Gastroesophageal sphincter (tissue), 4 donors: ENCODE measurements at regions not wholly inside any gene's neighbourhood (a gene's known extent, or its start where the extent isn't known, plus 50 kb on each side); places are given as distances from the start of the nearest gene placed in this dataset.

Source experiments
- ATAC-seq: fragments of 150-250 bp; one replicate; pipeline ENCODE4 v1.9.1; 2016; ENCODE audit warnings: mild to moderate bottlenecking, moderate library complexity
- H3K27ac ChIP-seq, 4 donors: fragments of 200-600 bp; sonication (generic) in 3 of 4; 1 replicate in 3 of 4; 2 replicates in 1 of 4; pipeline ENCODE4 v1.5.1; 2016 to 2019
- H3K27me3 ChIP-seq: fragments of 200-600 bp; sonication (generic); one replicate; pipeline ENCODE4 v1.5.1; 2019
- H3K36me3 ChIP-seq, 2 donors: fragments of 200-600 bp; sonication (generic); one replicate each; pipeline ENCODE4 v1.5.1; 2019; ENCODE audit warnings: control low read depth in 1 of 2
- H3K4me1 ChIP-seq, 3 donors: fragments of 200-600 bp; sonication (generic); 1 replicate in 2 of 3; 2 replicates in 1 of 3; pipeline ENCODE4 v1.5.1; 2016 to 2019; ENCODE audit warnings: control low read depth in 2 of 3
- H3K4me3 ChIP-seq, 2 donors: fragments of 200-600 bp; sonication (generic); one replicate each; pipeline ENCODE4 v1.5.1; 2019; ENCODE audit warnings: mild to moderate bottlenecking in 1 of 2, moderate library complexity in 1 of 2
- H3K9me3 ChIP-seq, 3 donors: fragments of 200-600 bp; sonication (generic); one replicate each; pipeline ENCODE4 v1.5.1; 2017 to 2019; ENCODE audit warnings: control low read depth in 2 of 3
- EP300 ChIP-seq: sonication (generic); formaldehyde crosslinking; IDR thresholded peaks from one replicate; pipeline ENCODE4 v1.6.1; 2017; ENCODE audit warnings: antibody characterized with exemption, mild to moderate bottlenecking
- POLR2A ChIP-seq, 2 donors: fragments of 450-650 bp; IDR thresholded peaks; one replicate each; pipeline ENCODE4 v1.6.1; 2017; ENCODE audit warnings: antibody characterized with exemption in 2 of 2, mild to moderate bottlenecking in 2 of 2, moderate library complexity in 1 of 2
- POLR2AphosphoS5 ChIP-seq: sonication (generic); formaldehyde crosslinking; IDR thresholded peaks from one replicate; pipeline ENCODE4 v1.6.1; 2017; ENCODE audit warnings: antibody characterized with exemption
- WGBS, 2 donors: methylation state at CpG; one replicate each; pipeline ENCODE4 v1.1.5; 2018; ENCODE audit warnings: low coverage in 1 of 2; 5-methylcytosine and 5-hydroxymethylcytosine counted together
- TF ChIP-seq, protein P1 (sequence below), 4 experiments: fragments of 200-600 bp in 2 of 4; fragments of 450-650 bp in 2 of 4; sonication (generic) in 1 of 4; IDR thresholded peaks; one replicate each; pipeline ENCODE4 v1.5.1; 2017 to 2019; ENCODE audit warnings: antibody characterized with exemption in 4 of 4, mild to moderate bottlenecking in 2 of 4, moderate library complexity in 2 of 4

DNA sequence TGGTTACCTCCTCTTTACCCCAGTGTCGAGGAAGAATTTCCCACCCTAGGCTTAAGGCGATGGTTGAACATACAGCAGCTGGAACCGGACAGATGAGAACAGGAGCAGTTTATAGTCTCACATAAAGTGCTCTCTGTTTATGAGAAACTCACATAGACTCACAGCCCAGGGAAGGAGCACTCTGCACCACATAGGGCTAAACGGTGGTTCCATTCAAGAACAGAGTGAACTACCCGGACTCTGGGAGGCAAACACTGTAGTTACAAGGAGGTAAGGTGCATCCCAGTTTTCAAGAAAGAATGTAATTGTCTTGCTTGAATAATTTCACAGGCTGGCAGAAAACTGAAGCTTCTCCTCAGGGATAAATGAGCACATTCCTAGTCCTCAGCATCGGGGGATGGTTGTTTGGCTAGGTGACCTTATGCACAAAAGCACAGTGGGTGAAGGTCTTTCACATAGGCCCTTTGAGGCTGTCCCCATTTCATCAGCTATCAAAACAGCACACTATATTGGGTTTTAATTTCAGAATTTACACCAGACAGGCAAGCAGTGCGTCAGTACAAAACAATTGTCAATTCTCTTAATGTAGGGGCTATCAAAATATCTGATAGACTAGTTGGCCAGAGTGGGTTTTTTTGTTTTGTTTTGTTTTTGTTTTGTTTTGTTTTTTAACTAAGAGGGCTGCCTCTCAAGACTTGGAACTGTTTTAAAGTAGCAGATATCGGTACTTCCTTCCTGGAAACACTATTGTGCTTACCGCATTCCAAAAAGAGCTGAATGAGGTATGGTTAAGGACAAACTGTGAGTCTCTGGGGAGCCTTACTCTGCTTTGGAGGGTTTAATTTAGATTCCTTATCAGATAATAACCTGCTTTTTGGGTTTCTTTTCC lies 918.1 kb upstream of the CDH8 start:
- TF ChIP-seq POLR2AphosphoS5: no peak
- TF ChIP-seq, protein P1, sequence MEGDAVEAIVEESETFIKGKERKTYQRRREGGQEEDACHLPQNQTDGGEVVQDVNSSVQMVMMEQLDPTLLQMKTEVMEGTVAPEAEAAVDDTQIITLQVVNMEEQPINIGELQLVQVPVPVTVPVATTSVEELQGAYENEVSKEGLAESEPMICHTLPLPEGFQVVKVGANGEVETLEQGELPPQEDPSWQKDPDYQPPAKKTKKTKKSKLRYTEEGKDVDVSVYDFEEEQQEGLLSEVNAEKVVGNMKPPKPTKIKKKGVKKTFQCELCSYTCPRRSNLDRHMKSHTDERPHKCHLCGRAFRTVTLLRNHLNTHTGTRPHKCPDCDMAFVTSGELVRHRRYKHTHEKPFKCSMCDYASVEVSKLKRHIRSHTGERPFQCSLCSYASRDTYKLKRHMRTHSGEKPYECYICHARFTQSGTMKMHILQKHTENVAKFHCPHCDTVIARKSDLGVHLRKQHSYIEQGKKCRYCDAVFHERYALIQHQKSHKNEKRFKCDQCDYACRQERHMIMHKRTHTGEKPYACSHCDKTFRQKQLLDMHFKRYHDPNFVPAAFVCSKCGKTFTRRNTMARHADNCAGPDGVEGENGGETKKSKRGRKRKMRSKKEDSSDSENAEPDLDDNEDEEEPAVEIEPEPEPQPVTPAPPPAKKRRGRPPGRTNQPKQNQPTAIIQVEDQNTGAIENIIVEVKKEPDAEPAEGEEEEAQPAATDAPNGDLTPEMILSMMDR (IDR thresholded peaks at IDR 0.05): no peak
- TF ChIP-seq EP300: no peak
- no peak for TF ChIP-seq POLR2A (IDR thresholded peaks at IDR 0.05)
- Histone ChIP-seq H3K9me3 (no peaks in the 10 kb centered on the region), H3K4me1 (no peaks in the 10 kb centered on the region), H3K27me3 (no peaks in the 10 kb centered on the region), H3K27ac (no peak overlapping the region), H3K36me3 (no peaks in the 10 kb centered on the region), H3K4me3 (no peak overlapping the region)
- WGBS, 2 donors: 41 to 64% methylated on average over 5 to 8 of the region's 9 CpGs
- ATAC-seq: no peak

DNA sequence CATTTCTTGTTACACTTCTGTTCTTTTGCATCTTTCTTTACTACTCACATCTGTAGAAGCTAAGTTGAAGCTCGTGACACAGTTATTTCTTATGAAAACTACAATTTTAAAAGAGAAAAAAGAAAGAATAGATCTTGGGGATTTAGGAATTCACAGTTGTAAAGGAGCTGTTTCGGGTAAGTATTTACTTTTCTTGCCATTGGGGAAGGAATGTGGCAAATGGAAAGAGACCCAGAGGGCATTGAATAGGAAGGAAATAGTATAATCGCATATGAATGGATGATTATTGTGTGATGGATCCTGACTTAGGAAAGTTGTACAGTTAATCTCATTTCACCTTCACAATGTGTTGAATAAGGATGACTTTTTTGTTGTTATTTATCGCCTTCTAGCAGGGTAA lies 914.1 kb upstream of the CDH8 start:
- Histone ChIP-seq H3K27me3 (no peaks in the 10 kb centered on the region), H3K4me3 (no peak overlapping the region), H3K9me3 (no peaks in the 10 kb centered on the region), H3K4me1 (no peaks in the 10 kb centered on the region), H3K27ac (no peak overlapping the region), H3K36me3 (no peaks in the 10 kb centered on the region)
- WGBS, 2 donors: 64 to 71% methylated on average over 3 to 4 of the region's 4 CpGs
- ATAC-seq: no peak
- TF ChIP-seq POLR2A (IDR thresholded peaks at IDR 0.05) (no peak), POLR2AphosphoS5 (no peak), EP300 (no peak)
- TF ChIP-seq, protein P1 (IDR thresholded peaks at IDR 0.05): no peak

DNA sequence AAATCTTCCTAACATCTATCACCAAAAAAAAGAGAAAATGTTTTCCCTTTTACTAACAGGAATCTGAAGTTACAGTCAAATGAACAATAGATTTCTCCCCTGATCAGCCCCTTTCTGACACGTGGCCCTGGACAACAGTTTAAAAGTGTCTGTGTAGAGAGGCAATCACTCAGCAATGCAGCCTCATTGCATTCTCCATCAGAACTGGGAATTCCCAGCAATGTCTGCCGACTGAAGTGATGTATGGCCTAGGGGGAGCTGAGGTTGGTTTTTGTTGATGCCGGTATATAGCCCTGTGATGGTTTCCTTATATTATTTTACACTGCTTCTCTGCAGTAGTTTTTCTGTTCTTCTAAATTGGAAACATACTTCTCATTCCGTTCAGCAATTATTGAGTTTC lies 904.3 kb upstream of the CDH8 start:
- Histone ChIP-seq H3K27ac (no peak overlapping the region), H3K9me3 (no peaks in the 10 kb centered on the region), H3K4me3 (no peak overlapping the region), H3K27me3 (no peaks in the 10 kb centered on the region), H3K36me3 (no peaks in the 10 kb centered on the region), H3K4me1 (no peaks in the 10 kb centered on the region)
- no peak for ATAC-seq
- 30 to 47% methylated on average over 3 to 4 of the region's 4 CpGs for WGBS, 2 donors
- no peak for TF ChIP-seq EP300
- TF ChIP-seq POLR2AphosphoS5: no peak
- TF ChIP-seq, protein P1 (IDR thresholded peaks at IDR 0.05): no peak
- no peak for TF ChIP-seq POLR2A (IDR thresholded peaks at IDR 0.05)

DNA sequence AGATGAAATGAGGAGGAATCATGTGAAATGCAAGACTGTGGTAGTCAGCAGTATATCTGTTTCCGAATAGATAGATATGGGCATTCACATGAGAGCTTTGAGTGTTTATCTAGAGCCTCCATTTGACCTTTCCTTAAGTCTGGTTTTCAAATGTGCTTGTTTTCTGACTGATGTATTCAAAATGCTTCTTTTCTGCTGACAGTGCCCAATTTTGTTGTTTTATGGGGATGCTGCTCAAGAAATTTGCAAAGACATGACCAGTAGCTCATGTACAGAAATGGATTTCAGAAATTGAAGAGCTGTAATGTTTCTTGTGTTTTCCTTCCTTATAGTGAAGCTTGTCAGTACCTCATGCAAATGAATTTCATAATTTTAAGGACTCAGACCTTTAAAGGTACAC lies 903.4 kb upstream of the CDH8 start:
- no peak overlapping the region for H3K4me3 ChIP-seq
- no peaks in the 10 kb centered on the region for H3K4me1 ChIP-seq
- 75 to 80% methylated on average over 1 of the region's 1 CpG for WGBS, 2 donors
- no peak overlapping the region for H3K27ac ChIP-seq
- TF ChIP-seq EP300 (no peak), POLR2AphosphoS5 (no peak), POLR2A (IDR thresholded peaks at IDR 0.05) (no peak)
- TF ChIP-seq, protein P1 (IDR thresholded peaks at IDR 0.05): no peak
- no peaks in the 10 kb centered on the region for H3K9me3 ChIP-seq
- no peaks in the 10 kb centered on the region for H3K36me3 ChIP-seq
- H3K27me3 ChIP-seq: no peaks in the 10 kb centered on the region
- ATAC-seq: no peak

DNA sequence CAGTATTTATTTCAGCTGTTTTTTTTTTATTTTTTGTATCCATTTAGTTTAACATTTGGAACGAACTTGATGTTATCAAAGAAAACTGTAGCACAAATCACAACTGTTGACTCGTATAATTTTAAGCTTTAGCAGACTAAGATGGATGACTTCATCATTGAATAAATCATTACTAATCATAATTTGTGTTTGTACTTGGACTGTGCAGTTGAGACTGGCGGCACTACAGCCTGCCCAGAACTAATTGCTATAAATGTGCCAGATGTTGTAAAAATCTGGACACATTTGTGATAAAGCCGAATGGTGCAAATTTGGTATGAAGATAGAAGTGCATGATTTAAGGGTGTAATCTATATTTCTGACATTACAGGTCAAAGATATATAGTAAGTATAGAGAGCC lies 897.7 kb upstream of the CDH8 start:
- 19 to 52% methylated on average over 4 of the region's 4 CpGs for WGBS, 2 donors
- no peaks in the 10 kb centered on the region for H3K4me1 ChIP-seq
- H3K27me3 ChIP-seq: no peaks in the 10 kb centered on the region
- H3K4me3 ChIP-seq: no peak overlapping the region
- ATAC-seq: no peak
- no peaks in the 10 kb centered on the region for H3K9me3 ChIP-seq
- H3K36me3 ChIP-seq: no peaks in the 10 kb centered on the region
- no peak overlapping the region for H3K27ac ChIP-seq
- TF ChIP-seq EP300: no peak
- TF ChIP-seq, protein P1 (IDR thresholded peaks at IDR 0.05): no peak
